ENCODE measurements at regions not wholly inside any gene's neighbourhood (a gene's known extent, or its start where the extent isn't known, plus 50 kb on each side); places are given as distances from the start of the nearest gene placed in this dataset.

GRCh38 chr4:154014407-154015321 is 225.8 kb upstream of the SFRP2 start:
- no peak for TF ChIP-seq CTCF (IDR thresholded peaks at IDR 0.05; ENCODE audit: insufficient read depth, low read length, severe bottlenecking)
- no peak overlapping the region for H3K4me3 ChIP-seq (ENCODE audit: low read depth, low read length)
- DNase-seq (ENCODE audit: low read depth), result no peak
- no peaks in the 10 kb centered on the region for H3K27me3 ChIP-seq (ENCODE audit: control insufficient read depth, insufficient read depth, low read length)
- no peaks in the 10 kb centered on the region for H3K36me3 ChIP-seq (ENCODE audit: control insufficient read depth, insufficient read depth, low read length)
- FAIRE-seq, result no peak

GRCh38 chr4:154013576-154013975 is 224.7 kb upstream of the SFRP2 start:
- no peaks in the 10 kb centered on the region for H3K36me3 ChIP-seq (ENCODE audit: control insufficient read depth, insufficient read depth, low read length)
- no peak for TF ChIP-seq CTCF (IDR thresholded peaks at IDR 0.05; ENCODE audit: insufficient read depth, low read length, severe bottlenecking)
- no peak overlapping the region for H3K4me3 ChIP-seq (ENCODE audit: low read depth, low read length)
- no peak for DNase-seq (ENCODE audit: low read depth)
- no peak for FAIRE-seq
- H3K27me3 ChIP-seq (ENCODE audit: control insufficient read depth, insufficient read depth, low read length), result no peaks in the 10 kb centered on the region

GRCh38 chr4:154010371-154010770 is 221.5 kb upstream of the SFRP2 start:
- TF ChIP-seq CTCF (IDR thresholded peaks at IDR 0.05; ENCODE audit: insufficient read depth, low read length, severe bottlenecking), result no peak
- FAIRE-seq, result no peak

GRCh38 chr4:154009788-154010187 is 220.9 kb upstream of the SFRP2 start:
- no peak for TF ChIP-seq CTCF (IDR thresholded peaks at IDR 0.05; ENCODE audit: insufficient read depth, low read length, severe bottlenecking)
- no peak overlapping the region for H3K4me3 ChIP-seq (ENCODE audit: low read depth, low read length)
- H3K27me3 ChIP-seq (ENCODE audit: control insufficient read depth, insufficient read depth, low read length), result no peaks in the 10 kb centered on the region
- no peaks in the 10 kb centered on the region for H3K36me3 ChIP-seq (ENCODE audit: control insufficient read depth, insufficient read depth, low read length)
- no peak for FAIRE-seq
- peak; percentile 4 for DNase-seq (ENCODE audit: low read depth)

More at GRCh38 chr4:154010371-154010770, 221.5 kb upstream of the SFRP2 start:
- H3K27me3 ChIP-seq (ENCODE audit: control insufficient read depth, insufficient read depth, low read length), result no peaks in the 10 kb centered on the region
- no peak overlapping the region for H3K4me3 ChIP-seq (ENCODE audit: low read depth, low read length)
- DNase-seq (ENCODE audit: low read depth), result no peak
- H3K36me3 ChIP-seq (ENCODE audit: control insufficient read depth, insufficient read depth, low read length), result no peaks in the 10 kb centered on the region

- Histone ChIP-seq H3K4me3 (ENCODE audit: low read depth, low read length) (no peak overlapping the region), H3K27me3 (ENCODE audit: control insufficient read depth, insufficient read depth, low read length) (no peaks in the 10 kb centered on the region), H3K36me3 (ENCODE audit: control insufficient read depth, insufficient read depth, low read length) (no peaks in the 10 kb centered on the region)
- DNase-seq (ENCODE audit: low read depth) (peak; percentile 17), FAIRE-seq (no peak)
- TF ChIP-seq CTCF (IDR thresholded peaks at IDR 0.05; ENCODE audit: insufficient read depth, low read length, severe bottlenecking), result no peak
Measured at GRCh38 chr4:154009191-154009590, 220.3 kb upstream of the SFRP2 start.
